ENCODE measurements at regions not wholly inside any gene's neighbourhood (a gene's known extent, or its start where the extent isn't known, plus 50 kb on each side); places are given as distances from the start of the nearest gene placed in this dataset.

DNA sequence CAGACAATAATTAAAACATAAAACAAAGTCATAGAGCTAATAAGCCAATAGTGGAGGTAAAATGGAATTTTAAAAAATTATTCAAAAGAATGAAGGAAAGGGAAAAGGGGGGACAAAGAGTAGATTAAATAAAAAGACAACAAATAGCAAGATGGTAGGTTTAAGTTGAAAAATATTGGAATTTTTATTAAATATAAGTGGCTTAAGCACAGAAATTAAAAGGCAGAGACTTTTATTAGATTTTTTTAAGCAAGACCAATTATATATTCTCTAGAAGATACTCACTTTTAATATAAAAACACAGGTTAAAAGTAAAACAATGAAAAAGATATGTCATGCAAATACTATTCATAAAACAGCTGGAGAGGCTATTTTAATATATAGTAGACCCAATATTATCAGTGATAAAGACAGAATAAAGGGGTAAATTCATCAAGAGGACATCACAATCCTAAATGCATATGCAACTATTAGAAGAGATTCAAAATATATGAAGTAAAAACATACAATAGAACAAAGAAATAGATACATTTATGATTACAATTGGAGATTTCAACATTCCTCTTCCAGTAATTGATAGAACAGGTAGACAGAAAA is 98.7 kb downstream of the CYP26B1 start:
- TF ChIP-seq ARNTL (CRISPR knock-in tag; IDR thresholded peaks at IDR 0.05) (no peak), MTF2 (CRISPR knock-in tag; IDR thresholded peaks at IDR 0.05; ENCODE audit: borderline replicate concordance) (no peak), EZH2 (conservative IDR thresholded peaks at IDR 0.05; ENCODE audit: low read depth, low read length) (no peak), RARG (CRISPR knock-in tag; IDR thresholded peaks at IDR 0.05; ENCODE audit: low read depth) (no peak), FOXM1 (CRISPR knock-in tag; IDR thresholded peaks at IDR 0.05) (no peak), ETV5 (CRISPR knock-in tag; IDR thresholded peaks at IDR 0.05; ENCODE audit: borderline replicate concordance) (no peak), KMT2A (CRISPR knock-in tag; IDR thresholded peaks at IDR 0.05) (no peak)
- TF ChIP-seq, protein P1, sequence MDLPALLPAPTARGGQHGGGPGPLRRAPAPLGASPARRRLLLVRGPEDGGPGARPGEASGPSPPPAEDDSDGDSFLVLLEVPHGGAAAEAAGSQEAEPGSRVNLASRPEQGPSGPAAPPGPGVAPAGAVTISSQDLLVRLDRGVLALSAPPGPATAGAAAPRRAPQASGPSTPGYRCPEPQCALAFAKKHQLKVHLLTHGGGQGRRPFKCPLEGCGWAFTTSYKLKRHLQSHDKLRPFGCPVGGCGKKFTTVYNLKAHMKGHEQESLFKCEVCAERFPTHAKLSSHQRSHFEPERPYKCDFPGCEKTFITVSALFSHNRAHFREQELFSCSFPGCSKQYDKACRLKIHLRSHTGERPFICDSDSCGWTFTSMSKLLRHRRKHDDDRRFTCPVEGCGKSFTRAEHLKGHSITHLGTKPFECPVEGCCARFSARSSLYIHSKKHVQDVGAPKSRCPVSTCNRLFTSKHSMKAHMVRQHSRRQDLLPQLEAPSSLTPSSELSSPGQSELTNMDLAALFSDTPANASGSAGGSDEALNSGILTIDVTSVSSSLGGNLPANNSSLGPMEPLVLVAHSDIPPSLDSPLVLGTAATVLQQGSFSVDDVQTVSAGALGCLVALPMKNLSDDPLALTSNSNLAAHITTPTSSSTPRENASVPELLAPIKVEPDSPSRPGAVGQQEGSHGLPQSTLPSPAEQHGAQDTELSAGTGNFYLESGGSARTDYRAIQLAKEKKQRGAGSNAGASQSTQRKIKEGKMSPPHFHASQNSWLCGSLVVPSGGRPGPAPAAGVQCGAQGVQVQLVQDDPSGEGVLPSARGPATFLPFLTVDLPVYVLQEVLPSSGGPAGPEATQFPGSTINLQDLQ (CRISPR knock-in tag; IDR thresholded peaks at IDR 0.05) = no peak
- TF ChIP-seq, protein P2, sequence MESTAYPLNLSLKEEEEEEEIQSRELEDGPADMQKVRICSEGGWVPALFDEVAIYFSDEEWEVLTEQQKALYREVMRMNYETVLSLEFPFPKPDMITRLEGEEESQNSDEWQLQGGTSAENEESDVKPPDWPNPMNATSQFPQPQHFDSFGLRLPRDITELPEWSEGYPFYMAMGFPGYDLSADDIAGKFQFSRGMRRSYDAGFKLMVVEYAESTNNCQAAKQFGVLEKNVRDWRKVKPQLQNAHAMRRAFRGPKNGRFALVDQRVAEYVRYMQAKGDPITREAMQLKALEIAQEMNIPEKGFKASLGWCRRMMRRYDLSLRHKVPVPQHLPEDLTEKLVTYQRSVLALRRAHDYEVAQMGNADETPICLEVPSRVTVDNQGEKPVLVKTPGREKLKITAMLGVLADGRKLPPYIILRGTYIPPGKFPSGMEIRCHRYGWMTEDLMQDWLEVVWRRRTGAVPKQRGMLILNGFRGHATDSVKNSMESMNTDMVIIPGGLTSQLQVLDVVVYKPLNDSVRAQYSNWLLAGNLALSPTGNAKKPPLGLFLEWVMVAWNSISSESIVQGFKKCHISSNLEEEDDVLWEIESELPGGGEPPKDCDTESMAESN (CRISPR knock-in tag; conservative IDR thresholded peaks at IDR 0.05) = no peak
- TF ChIP-seq, protein P3, sequence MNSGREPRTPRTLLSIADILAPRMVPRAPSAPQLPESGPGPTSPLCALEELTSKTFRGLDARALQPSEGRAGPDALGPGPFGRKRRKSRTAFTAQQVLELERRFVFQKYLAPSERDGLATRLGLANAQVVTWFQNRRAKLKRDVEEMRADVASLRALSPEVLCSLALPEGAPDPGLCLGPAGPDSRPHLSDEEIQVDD (CRISPR knock-in tag; IDR thresholded peaks at IDR 0.05; ENCODE audit: borderline replicate concordance) = no peak
- TF ChIP-seq, protein P4, sequence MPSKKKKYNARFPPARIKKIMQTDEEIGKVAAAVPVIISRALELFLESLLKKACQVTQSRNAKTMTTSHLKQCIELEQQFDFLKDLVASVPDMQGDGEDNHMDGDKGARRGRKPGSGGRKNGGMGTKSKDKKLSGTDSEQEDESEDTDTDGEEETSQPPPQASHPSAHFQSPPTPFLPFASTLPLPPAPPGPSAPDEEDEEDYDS (CRISPR knock-in tag; IDR thresholded peaks at IDR 0.05) = no peak
- in situ Hi-C loops (cut with HindIII; ENCODE audit: extremely low pct_ligation_motif_present, low pct_unique_long_range_greater_than_20kb) = no loop called here
- ChIA-PET POLR2A (no interaction called here), CTCF (ENCODE audit: low intra/inter-chr PET ratio, low total read pairs) (no interaction called here)
- no TSS peak for BruUV-seq (replicated peaks)
- no peak for ATAC-seq
- H3K4me3 ChIP-seq (replicated peaks in 1 of 3; ENCODE audit: insufficient read depth in 1 of 3, low read depth in 2 of 3, low read length in 3 of 3) = no peak overlapping the region
- no peak for FAIRE-seq
- H3K36me3 ChIP-seq (replicated peaks in 1 of 2; ENCODE audit: control insufficient read depth in 1 of 2, insufficient read depth in 2 of 2, low read length in 2 of 2) = no peaks in the 10 kb centered on the region
- H3K4me2 ChIP-seq (ENCODE audit: low read depth, low read length) = no peak overlapping the region
- H3K4me1 ChIP-seq (ENCODE audit: insufficient read depth, low read length) = no peaks in the 10 kb centered on the region
- no peak overlapping the region for H3K9ac ChIP-seq (ENCODE audit: insufficient read depth, low read depth, low read length)
- no peak overlapping the region for H3K27ac ChIP-seq (ENCODE audit: extremely low read length, insufficient read depth, low read length)
- intact Hi-C loops (cut with micrococcal nuclease; ENCODE audit: unreplicated experiment) = no loop called here
- no peaks in the 10 kb centered on the region for H3K79me2 ChIP-seq (ENCODE audit: insufficient read depth, low read length)
- H4K20me1 ChIP-seq (ENCODE audit: insufficient read depth, low read length) = no peaks in the 10 kb centered on the region
- H2AFZ ChIP-seq (ENCODE audit: low read length) = no peak overlapping the region
- peaks cover 12% of the 10 kb centered on the region for H3K9me3 ChIP-seq (ENCODE audit: low read length)
- H3K27me3 ChIP-seq (ENCODE audit: control insufficient read depth in 1 of 2, insufficient read depth in 2 of 2, low read length in 2 of 2) = no peaks in the 10 kb centered on the region
- no peak for DNase-seq (ENCODE audit: low spot score)

Data from HepG2 (cell line).